GM18909 (cell line): ENCODE measurements at regions not wholly inside any gene's neighbourhood (a gene's known extent, or its start where the extent isn't known, plus 50 kb on each side); places are given as distances from the start of the nearest gene placed in this dataset.

Experiments used
- ATAC-seq: cut with Tn5 transposase; IDR thresholded peaks from one replicate; pipeline ENCODE4 v1.9.1; 2021; ENCODE audit warnings: mild to moderate bottlenecking; ENCODE audit not compliant: unreplicated experiment, poor library complexity

- no peak for ATAC-seq
Observed at GRCh38 chr3:27059489-27059888, 309.7 kb downstream of the NEK10 start.
